Inflammatory macrophage treated with lipopolysaccharide for 1 hour (primary cell): ENCODE measurements at regions not wholly inside any gene's neighbourhood (a gene's known extent, or its start where the extent isn't known, plus 50 kb on each side); places are given as distances from the start of the nearest gene placed in this dataset.
"Not testable (repeated sequence)": the region's sequence is repeated elsewhere in the genome, so short reads cannot be mapped to it uniquely, and the experiment has no call there.

Experiments
- DNase-seq, 2 donors: peaks; one replicate each; pipeline ENCODE4 v3.0.0-alpha.2; 2020 to 2022

- no peak for DNase-seq
Measured at GRCh38 chr6:140708441-140708840, 1334.0 kb upstream of the CITED2 start.

GRCh38 chr6:140704008-140704407 lies 1329.6 kb upstream of the CITED2 start:
- DNase-seq: not testable (repeated sequence)

DNA sequence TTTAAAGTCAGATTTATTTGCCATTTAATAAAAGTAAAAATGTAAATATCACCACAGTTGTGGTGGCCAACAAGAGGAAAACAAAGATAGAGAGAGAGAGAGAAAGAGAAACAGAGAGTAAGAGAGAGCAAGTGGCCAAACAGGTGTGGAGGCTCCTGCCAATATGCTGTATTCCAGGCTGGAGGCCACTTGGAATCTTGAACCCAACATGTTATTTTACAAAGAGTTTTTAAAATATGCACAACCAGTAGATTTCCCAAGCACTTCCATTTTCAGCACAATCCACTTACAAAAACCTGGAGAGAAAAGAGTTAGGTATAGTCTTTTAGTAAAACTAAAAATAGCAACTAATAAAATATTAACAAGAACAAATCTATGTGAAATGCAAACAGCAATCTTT lies 1323.1 kb upstream of the CITED2 start:
- DNase-seq: no peak

GRCh38 chr6:140684776-140685550 lies 1310.5 kb upstream of the CITED2 start:
- no peak for DNase-seq

DNA sequence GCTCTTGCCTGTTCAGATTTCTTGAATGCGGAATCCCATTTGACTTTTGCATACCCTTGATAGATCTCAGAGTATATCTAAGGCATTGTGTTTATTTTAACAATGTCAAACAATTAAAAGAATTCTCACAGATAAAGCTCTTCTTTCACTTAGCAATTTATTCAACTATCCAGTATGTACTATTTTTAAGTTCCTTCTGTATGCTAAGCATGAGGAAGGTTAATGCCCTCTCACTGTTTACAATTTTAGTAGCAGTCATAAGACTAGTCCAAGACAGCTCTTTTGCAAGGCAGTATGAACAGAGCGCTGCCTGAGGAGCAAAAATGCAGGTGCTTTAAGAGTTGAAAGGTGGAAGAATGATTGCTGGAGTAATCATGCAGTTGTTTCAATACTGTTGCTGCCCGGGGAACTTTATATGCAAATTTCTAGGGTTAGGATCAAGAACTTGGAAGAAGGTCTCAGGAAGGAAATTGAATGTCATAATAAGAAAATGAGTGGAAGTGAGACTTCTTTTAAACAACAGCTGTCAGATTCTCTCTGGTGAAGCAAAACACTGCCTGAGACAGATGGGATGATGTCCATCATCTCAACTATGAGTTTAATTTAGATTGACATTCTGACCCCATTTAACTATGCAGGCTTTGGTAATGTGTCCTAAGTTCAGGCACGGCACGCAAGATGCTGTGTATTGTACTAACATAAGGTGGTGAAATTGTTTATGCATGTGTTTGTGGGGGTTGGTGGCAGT lies 1303.5 kb upstream of the CITED2 start:
- no peak for DNase-seq

DNA sequence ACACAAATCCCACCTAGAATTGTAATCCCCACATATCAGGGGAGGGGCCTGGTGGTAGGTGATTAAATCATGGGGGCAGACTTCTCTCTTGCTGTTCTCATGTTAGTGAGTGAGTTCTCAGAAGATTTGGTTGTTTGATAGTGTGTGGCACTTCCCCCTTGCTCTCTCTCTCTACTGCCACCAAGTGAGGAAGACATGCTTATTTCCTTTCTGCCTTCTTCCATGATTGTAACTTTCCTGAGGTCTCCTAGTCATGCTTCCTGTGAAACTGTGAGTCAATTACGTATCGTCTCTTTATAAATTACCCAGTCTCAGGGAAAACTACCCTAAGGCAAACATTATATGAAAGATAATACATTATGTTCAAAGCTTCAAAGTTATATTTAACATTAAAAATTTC lies 1297.5 kb upstream of the CITED2 start:
- peak in 1 of 2 donors; percentile 3 for DNase-seq

- no peak for DNase-seq
Measured at GRCh38 chr6:140670021-140670420, 1295.6 kb upstream of the CITED2 start.

DNA sequence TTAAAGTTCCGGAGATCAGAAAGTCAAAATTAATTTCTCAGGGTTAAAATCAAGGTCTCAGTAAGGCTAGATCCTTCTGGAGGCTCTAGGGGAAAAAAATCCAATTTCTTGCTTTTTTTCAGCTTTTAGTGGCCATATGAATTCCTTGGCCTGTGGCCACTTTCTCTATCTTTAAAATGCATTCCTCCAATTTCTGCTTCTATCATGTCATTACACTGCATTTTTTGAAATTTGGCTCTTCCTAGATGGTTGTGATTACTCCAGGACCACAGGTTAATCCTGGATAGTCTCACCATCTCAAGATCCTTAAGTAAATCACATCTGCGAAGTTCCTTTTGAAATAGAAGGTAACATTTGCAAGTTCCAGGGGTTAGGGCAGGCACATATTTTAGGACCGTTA lies 1294.9 kb upstream of the CITED2 start:
- DNase-seq: no peak

- DNase-seq: no peak
Measured at GRCh38 chr6:140663772-140664171, 1289.3 kb upstream of the CITED2 start.

GRCh38 chr6:140663094-140663493 lies 1288.6 kb upstream of the CITED2 start:
- no peak for DNase-seq

- no peak for DNase-seq
Measured at GRCh38 chr6:140661691-140662090, 1287.2 kb upstream of the CITED2 start.

DNA sequence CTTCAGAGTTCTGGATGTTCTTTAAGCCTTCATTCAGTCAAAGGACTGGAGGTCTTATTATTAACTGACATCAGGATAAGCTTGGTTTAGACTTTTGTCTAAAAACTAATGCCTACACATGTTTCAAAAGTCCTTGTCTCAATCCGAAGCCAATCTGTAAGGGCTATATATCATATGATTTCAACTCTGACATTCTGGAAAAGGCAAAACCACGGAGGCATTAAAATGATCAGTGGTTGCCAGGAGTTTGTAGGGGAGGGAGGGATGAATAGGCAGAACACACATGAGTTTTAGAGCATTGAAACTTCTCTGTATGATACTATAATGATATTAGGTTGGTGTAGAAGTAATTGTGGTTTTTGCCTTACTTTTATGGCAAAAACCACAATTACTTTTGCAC lies 1285.8 kb upstream of the CITED2 start:
- no peak for DNase-seq

GRCh38 chr6:140653972-140654371 lies 1279.5 kb upstream of the CITED2 start:
- no peak for DNase-seq

GRCh38 chr6:140653506-140653905 lies 1279.1 kb upstream of the CITED2 start:
- DNase-seq: no peak

DNA sequence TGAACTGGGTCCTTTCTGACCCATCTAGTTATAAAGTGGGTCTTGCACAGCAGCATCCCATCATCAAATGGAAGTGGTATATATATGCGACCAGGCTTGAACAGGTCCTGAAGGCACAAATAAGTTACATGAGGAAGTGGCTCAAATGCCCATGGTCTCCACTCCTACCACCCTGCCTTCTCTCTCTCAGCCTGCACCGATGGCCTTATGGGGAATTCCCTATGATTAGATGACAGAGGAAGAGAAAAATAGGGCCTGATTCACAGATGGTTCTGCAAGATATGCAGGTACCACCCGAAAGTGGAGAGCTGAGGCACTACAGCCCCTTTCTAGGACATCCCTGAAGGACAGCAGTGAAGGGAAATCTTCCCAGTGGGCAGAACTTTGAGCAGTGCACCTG lies 1275.1 kb upstream of the CITED2 start:
- DNase-seq: not testable (repeated sequence)

DNA sequence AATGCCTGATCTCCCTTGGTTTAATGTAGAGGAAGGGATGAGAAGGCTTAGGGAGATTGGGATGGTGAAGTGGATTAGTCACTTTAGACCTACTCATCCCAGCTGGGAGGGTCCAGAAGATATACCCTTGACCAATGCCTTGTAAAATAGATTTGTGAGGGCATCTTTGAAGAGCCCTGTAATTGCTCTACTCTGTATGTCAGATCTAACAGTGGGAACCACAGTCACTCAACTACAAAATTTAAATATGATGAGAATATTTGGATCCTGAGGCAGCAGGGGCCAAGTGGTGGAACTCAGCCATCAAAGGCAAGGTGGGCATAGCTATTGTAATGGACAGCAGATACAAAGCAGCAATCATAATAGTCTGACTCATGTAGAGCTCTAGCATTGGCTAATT lies 1272.9 kb upstream of the CITED2 start:
- DNase-seq: not testable (repeated sequence)

DNA sequence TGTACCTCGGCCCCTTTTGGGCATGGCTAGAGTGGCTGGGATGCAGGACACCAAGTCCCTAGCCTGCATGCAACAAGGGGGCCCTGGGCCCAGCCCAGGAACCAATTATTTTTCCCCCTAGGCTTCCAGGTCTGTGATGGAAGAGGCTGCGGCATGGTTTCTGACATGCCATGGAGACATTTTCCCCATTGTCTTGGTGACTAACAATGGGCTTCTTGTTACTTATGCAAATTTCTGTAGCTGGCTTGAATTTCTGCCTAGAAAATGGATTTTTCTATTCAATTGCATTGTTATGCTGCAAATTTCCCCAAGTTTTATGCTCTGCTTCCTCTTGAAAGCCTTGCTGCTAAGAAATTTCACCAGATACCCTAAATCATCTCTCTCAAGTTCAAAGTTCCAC lies 1269.6 kb upstream of the CITED2 start:
- no peak for DNase-seq

GRCh38 chr6:140641412-140641811 lies 1267.0 kb upstream of the CITED2 start:
- DNase-seq: no peak

GRCh38 chr6:140636908-140637402 lies 1262.5 kb upstream of the CITED2 start:
- DNase-seq: no peak

- no peak for DNase-seq
Measured at GRCh38 chr6:140636271-140636907, 1261.9 kb upstream of the CITED2 start.

GRCh38 chr6:140627002-140627401 lies 1252.6 kb upstream of the CITED2 start:
- no peak for DNase-seq

GRCh38 chr6:140623498-140623897 lies 1249.0 kb upstream of the CITED2 start:
- no peak for DNase-seq

GRCh38 chr6:140620496-140620895 lies 1246.0 kb upstream of the CITED2 start:
- DNase-seq: no peak

GRCh38 chr6:140609956-140610355 lies 1235.5 kb upstream of the CITED2 start:
- DNase-seq: no peak
